CD4-positive, alpha-beta T cell treated with Interleukin-2 at 100 ng/mL for 4 hours (primary cell): ENCODE measurements at regions not wholly inside any gene's neighbourhood (a gene's known extent, or its start where the extent isn't known, plus 50 kb on each side); places are given as distances from the start of the nearest gene placed in this dataset.
"Not testable (repeated sequence)": the region's sequence is repeated elsewhere in the genome, so short reads cannot be mapped to it uniquely, and the experiment has no call there.

Experiments
- DNase-seq: peaks from one replicate; pipeline ENCODE4 v3.0.0-alpha.2; 2020; ENCODE audit warnings: low spot score

GRCh38 chr7:35853194-35853593 lies 52.3 kb downstream of the SEPTIN7 start:
- not testable (repeated sequence) for DNase-seq

GRCh38 chr7:35854311-35854710 lies 53.5 kb downstream of the SEPTIN7 start:
- no peak for DNase-seq

- DNase-seq, result no peak
Observed at GRCh38 chr7:35856175-35856574, 55.3 kb downstream of the SEPTIN7 start.

GRCh38 chr7:35860664-35861063 lies 59.8 kb downstream of the SEPTIN7 start:
- no peak for DNase-seq

- DNase-seq, result no peak
Observed at GRCh38 chr7:35865287-35865686, 64.4 kb downstream of the SEPTIN7 start.

GRCh38 chr7:35866186-35866585 lies 65.3 kb downstream of the SEPTIN7 start:
- DNase-seq, result no peak

GRCh38 chr7:35869117-35869516 lies 68.3 kb downstream of the SEPTIN7 start:
- DNase-seq, result not testable (repeated sequence)

GRCh38 chr7:35869810-35870209 lies 69.0 kb downstream of the SEPTIN7 start:
- DNase-seq, result no peak

GRCh38 chr7:35871856-35872255 lies 71.0 kb downstream of the SEPTIN7 start:
- no peak for DNase-seq

- DNase-seq, result no peak
Observed at GRCh38 chr7:35874886-35875285, 74.0 kb downstream of the SEPTIN7 start.

GRCh38 chr7:35875292-35875691 lies 74.4 kb downstream of the SEPTIN7 start:
- no peak for DNase-seq

- no peak for DNase-seq
Observed at GRCh38 chr7:35878351-35878750, 77.5 kb downstream of the SEPTIN7 start.

- DNase-seq, result not testable (repeated sequence)
Observed at GRCh38 chr7:35887430-35887829, 86.6 kb downstream of the SEPTIN7 start.

- DNase-seq, result no peak
Observed at GRCh38 chr7:35889001-35889400, 88.1 kb downstream of the SEPTIN7 start.

- DNase-seq, result no peak
Observed at GRCh38 chr7:35889870-35890269, 89.0 kb downstream of the SEPTIN7 start.

- DNase-seq, result peak; percentile 4
Observed at GRCh38 chr7:35891004-35891830, 90.4 kb downstream of the SEPTIN7 start.

GRCh38 chr7:35893649-35894048 lies 92.8 kb downstream of the SEPTIN7 start:
- no peak for DNase-seq

- no peak for DNase-seq
Observed at GRCh38 chr7:35894721-35895120, 93.9 kb downstream of the SEPTIN7 start.

- DNase-seq, result no peak
Observed at GRCh38 chr7:35900651-35901050, 99.8 kb downstream of the SEPTIN7 start.

GRCh38 chr7:35905555-35905954 lies 104.7 kb downstream of the SEPTIN7 start:
- no peak for DNase-seq

GRCh38 chr7:35906191-35906908 lies 105.5 kb downstream of the SEPTIN7 start:
- DNase-seq, result peak; percentile 86

- no peak for DNase-seq
Observed at GRCh38 chr7:35908331-35909216, 107.7 kb downstream of the SEPTIN7 start.
